Posterior cingulate gyrus (tissue), 11 donors: ENCODE measurements at regions not wholly inside any gene's neighbourhood (a gene's known extent, or its start where the extent isn't known, plus 50 kb on each side); places are given as distances from the start of the nearest gene placed in this dataset.

ENCODE experiments used
- DNase-seq, 10 donors: peaks; one replicate each; pipeline versions ENCODE4 v3.0.0 to v3.0.0-alpha.2; 2020 to 2021; ENCODE audit warnings: mixed read lengths in 3 of 10
- intact Hi-C: fragments of 100-400 bp; cut with DNase I; formaldehyde crosslinking; loops from one replicate; pipeline ENCODE4 v1.15.1; 2023

- no peak for DNase-seq
- intact Hi-C loops = no loop called here
Observed at GRCh38 chr7:40986351-40986873, 716.5 kb downstream of the INHBA start.

DNA sequence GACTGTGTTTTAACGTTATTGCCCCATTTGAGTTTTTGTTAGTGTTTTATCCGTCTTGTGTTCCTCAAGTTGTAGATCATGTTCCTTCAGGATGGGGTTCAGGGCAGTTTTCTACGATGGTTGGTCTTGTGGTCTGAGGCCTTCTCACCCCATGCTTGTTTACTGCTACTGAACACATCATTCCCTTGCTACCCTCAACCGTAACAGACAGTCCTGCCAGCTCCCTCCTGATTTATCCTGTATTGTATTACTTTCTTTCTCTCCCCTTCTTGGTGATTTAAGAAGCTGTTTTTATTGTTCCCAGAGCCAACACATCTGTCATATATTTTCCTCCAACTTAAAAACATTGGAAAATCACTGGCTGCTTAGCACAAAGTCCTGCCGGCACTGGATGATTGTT is 719.8 kb downstream of the INHBA start:
- intact Hi-C loops = no loop called here
- no peak for DNase-seq

GRCh38 chr7:40979296-40979695 is 723.6 kb downstream of the INHBA start:
- intact Hi-C loops = no loop called here
- no peak for DNase-seq

DNA sequence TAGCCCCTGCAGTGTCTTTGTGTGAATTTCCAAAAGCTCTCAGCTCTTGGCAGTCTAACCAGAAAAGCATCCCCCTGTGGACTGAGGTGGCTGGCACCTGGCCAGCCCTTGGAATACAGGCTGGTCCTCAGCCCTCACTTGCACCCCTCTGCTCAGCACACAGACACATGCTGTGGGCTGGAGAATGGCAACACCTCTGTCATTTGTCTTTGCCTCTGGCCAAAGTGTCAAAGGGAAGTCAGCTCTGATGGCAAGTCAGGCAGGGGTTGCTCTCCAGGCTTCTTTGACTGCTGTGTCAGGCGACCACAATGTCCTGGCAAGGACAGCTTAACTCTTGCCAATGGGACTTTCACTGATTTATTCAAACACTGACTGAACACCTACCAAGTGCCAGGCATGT is 724.8 kb downstream of the INHBA start:
- no peak for DNase-seq
- intact Hi-C loops = no loop called here

DNA sequence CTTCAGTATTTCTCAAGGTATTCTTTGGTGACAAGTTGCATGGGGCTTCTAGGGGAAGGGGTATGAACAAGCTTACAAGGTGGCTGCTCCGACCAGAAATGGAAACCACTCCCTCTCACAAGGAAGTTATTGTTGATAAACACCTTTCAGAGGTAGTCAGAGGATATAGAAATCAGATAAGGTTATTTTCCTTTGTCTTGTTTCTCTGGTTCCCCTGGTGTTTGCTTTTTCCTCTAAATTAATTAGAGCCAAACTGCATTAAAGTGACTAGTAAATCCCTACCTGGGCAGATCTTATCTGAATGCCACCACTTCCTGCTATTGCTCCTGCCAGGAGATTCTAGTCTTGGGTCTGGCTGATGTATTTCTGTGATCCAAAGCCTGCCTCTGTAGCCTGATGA is 725.4 kb downstream of the INHBA start:
- intact Hi-C loops = no loop called here
- DNase-seq = no peak

DNA sequence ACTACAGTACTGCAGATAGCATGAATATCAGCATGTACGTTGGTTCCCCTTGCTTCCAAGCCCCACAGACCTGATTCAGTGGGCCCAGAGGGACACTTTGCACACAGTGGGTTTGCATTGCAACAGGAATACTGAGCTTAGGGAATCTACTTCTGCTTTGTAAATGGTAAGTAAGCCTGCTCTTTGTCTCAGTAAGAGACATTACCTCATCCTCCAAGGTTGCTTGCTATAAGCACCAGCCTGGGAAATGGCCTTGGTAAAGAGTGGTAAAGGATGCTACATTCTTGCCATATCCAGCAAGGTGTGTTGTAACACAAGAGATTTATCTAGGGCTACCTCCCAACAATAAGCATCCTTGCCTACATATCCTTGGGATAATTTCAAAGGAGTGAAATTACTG is 730.5 kb downstream of the INHBA start:
- intact Hi-C loops = no loop called here
- DNase-seq = no peak

DNA sequence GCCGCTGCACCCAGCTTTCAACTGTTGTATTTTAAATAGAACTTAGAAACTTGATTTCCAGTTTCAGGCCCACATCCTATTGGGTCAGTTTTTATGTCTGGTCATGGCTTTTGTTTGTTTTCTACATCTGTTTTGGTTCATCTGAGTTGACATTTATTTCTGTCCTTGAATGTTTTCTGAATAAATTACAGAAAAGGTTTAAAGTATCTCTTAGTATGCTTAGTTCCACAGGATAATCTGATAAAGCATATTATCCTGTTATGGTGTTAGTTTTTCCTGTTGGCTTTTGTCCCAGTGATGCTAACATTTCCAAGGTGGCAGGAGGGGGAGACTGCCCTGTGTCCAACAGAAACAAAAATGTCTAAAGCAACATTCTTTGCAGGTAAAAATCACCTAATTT is 733.2 kb downstream of the INHBA start:
- intact Hi-C loops = no loop called here
- no peak for DNase-seq

- no peak for DNase-seq
- intact Hi-C loops = no loop called here
Observed at GRCh38 chr7:40966693-40967092, 736.2 kb downstream of the INHBA start.

- DNase-seq = no peak
- intact Hi-C loops = no loop called here
Observed at GRCh38 chr7:40965774-40966173, 737.1 kb downstream of the INHBA start.

- DNase-seq = no peak
- intact Hi-C loops = no loop called here
Observed at GRCh38 chr7:40965016-40965415, 737.9 kb downstream of the INHBA start.

DNA sequence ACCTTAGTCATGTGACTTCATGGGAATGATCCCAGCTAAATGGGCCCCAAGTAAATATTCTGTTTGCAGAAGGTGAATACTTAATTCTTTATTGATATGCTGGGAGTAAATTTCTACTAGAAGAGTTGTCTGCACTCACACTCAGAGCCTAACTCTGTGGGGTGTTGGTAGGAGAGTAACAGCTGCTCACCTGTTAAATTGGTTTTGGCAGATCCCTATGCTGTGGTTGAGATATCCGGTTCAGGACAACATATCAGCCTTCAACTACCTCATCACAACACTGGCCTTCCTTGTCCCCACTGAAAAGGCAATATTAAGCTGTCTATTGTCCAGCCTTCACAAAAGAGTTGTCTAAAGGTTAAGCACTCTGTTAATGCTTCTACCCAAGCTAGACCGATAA is 738.3 kb downstream of the INHBA start:
- intact Hi-C loops = no loop called here
- DNase-seq = no peak

GRCh38 chr7:40959955-40960354 is 742.9 kb downstream of the INHBA start:
- intact Hi-C loops = no loop called here
- no peak for DNase-seq

DNA sequence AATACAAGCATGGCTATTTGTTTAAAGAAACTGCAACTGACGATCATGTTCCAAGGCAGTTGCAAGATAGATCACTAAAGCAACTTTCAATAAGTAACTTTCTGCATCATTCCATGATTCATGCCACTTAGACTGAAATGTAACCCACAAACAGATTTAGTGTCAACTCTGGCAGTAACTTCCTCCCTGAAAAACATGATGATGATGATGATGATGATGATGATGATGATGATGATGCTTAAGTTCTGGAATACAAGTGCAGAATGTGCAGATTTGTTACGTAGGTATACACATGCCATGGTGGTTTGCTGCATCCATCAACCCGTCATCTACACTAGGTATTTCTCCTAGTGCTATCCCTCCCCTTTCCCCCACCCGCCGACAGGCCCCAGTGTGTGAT is 754.7 kb downstream of the INHBA start:
- DNase-seq = no peak
- intact Hi-C loops = no loop called here

- DNase-seq = no peak
- intact Hi-C loops = no loop called here
Observed at GRCh38 chr7:40947566-40947965, 755.3 kb downstream of the INHBA start.

DNA sequence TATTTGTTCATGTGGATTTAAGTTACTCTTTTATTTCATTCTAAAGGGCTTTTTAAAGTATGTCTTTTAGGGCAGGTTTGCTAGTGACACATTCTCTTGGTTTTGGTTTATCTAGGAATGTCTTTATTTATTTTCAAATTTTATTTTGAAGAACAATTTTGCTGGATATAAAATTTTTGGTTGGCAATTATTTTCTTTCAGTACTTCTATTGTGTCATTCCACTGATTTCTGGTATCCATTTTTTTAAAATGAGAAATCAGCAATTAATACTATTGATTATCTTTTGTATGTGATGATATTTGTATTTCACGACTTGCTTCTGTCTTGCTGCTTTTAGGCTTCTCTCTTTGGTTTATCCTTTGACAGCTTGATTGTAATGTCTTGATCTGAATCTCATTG is 756.3 kb downstream of the INHBA start:
- intact Hi-C loops = no loop called here
- DNase-seq = no peak

- intact Hi-C loops = no loop called here
- no peak for DNase-seq
Observed at GRCh38 chr7:40945788-40946187, 757.1 kb downstream of the INHBA start.

GRCh38 chr7:40944981-40945585 is 757.8 kb downstream of the INHBA start:
- no peak for DNase-seq
- intact Hi-C loops = no loop called here

DNA sequence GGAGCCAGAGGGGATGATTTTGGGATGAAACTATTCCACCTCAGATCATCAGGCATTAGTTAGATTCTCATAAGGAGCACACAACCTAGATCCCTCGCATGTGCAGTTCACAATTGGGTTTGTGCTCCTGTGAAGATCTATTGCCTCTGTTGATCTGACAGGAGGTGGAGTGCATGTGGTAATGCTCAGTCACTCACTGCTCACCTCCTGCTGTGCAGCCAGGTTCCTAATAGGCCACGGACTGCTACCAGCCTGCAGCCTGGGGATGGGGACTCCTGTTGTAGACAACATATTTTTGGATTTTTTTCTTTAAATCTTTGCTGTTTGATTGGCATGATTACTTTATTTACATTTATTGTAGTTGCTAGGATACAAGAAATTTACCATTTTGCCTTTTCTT is 765.0 kb downstream of the INHBA start:
- intact Hi-C loops = no loop called here
- DNase-seq = no peak

DNA sequence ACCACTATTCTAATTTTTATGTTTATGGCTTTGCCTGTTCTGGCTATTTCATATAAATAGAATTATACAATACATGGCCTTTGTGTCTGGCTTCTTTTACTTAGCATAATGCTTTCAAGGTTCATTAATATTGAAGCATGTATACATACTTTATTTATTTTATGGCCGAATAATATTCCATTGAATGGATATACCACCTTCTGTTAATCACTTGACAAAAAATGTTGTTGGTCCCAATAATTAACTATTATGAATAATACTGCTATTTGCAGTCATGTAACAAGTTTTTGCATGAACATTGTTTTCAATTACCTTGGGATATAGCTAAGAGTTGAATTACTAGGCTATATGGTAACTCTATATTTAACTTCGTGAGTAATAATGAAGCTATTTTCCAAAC is 767.5 kb downstream of the INHBA start:
- intact Hi-C loops = no loop called here
- DNase-seq = no peak

GRCh38 chr7:40923626-40924025 is 779.3 kb downstream of the INHBA start:
- intact Hi-C loops = no loop called here
- no peak for DNase-seq

DNA sequence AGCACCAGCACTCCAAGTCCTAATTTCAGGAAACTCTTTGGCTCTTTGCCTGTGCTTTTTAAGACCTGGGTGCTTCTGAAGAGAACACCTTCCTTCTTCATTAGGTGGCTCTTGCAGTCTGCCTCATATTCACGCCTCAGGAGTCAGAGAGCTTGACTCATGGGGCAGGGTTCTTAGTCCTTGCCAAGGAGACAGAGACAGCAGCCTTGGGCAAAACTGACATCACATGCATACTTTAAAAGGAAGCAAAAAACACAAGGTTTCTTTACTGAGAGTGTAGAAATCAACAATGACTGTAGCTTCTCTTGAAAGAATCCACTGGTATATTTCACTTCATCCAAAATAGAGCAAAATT is 780.6 kb downstream of the INHBA start:
- intact Hi-C loops = no loop called here
- no peak for DNase-seq

- no peak for DNase-seq
- intact Hi-C loops = no loop called here
Observed at GRCh38 chr7:40921589-40922315, 781.1 kb downstream of the INHBA start.
